ENCODE measurements at regions not wholly inside any gene's neighbourhood (a gene's known extent, or its start where the extent isn't known, plus 50 kb on each side); places are given as distances from the start of the nearest gene placed in this dataset.

- no peak for TF ChIP-seq CTCF (IDR thresholded peaks at IDR 0.05)
- TF ChIP-seq POLR2A (IDR thresholded peaks at IDR 0.05), result no peak
These were observed 168.4 kb upstream of the WDR1 start for GRCh38 chr4:10285028-10285427.

All from uterus (tissue), 2 donors.